ENCODE measurements at regions not wholly inside any gene's neighbourhood (a gene's known extent, or its start where the extent isn't known, plus 50 kb on each side); places are given as distances from the start of the nearest gene placed in this dataset.
"Not testable (repeated sequence)": the region's sequence is repeated elsewhere in the genome, so short reads cannot be mapped to it uniquely, and the experiment has no call there.

- no peaks in the 10 kb centered on the region for H3K36me3 Mint-ChIP-seq
- TF ChIP-seq CTCF (IDR thresholded peaks at IDR 0.05; ENCODE audit: unreplicated experiment): no peak
- H3K27ac Mint-ChIP-seq: no peak overlapping the region
- no peaks in the 10 kb centered on the region for H3K4me1 Mint-ChIP-seq
- no peak for DNase-seq (ENCODE audit: low spot score in 2 of 2, unreplicated experiment in 2 of 2)
- no peaks in the 10 kb centered on the region for H3K27me3 Mint-ChIP-seq (ENCODE audit: low read depth)
- no peak overlapping the region for H3K4me3 Mint-ChIP-seq
- H3K9me3 Mint-ChIP-seq: peaks cover 21% of the 10 kb centered on the region
Measured at GRCh38 chr3:158026236-158026635, 80.0 kb downstream of the SHOX2 start.

- peaks cover 25% of the 10 kb centered on the region for H3K9me3 Mint-ChIP-seq
- H3K36me3 Mint-ChIP-seq; DNase-seq (ENCODE audit: low spot score in 2 of 2, unreplicated experiment in 2 of 2): not testable (repeated sequence)
Measured at GRCh38 chr3:158019897-158020296, 86.3 kb downstream of the SHOX2 start.

GRCh38 chr3:158018462-158018861 lies 87.8 kb downstream of the SHOX2 start:
- H3K4me1 Mint-ChIP-seq: no peaks in the 10 kb centered on the region
- H3K27ac Mint-ChIP-seq: no peak overlapping the region
- no peak overlapping the region for H3K4me3 Mint-ChIP-seq
- no peak for DNase-seq (ENCODE audit: low spot score in 2 of 2, unreplicated experiment in 2 of 2)
- H3K9me3 Mint-ChIP-seq: peaks cover 25% of the 10 kb centered on the region
- no peaks in the 10 kb centered on the region for H3K36me3 Mint-ChIP-seq
- H3K27me3 Mint-ChIP-seq (ENCODE audit: low read depth): no peaks in the 10 kb centered on the region
- no peak for TF ChIP-seq CTCF (IDR thresholded peaks at IDR 0.05; ENCODE audit: unreplicated experiment)

More at GRCh38 chr3:158019897-158020296, 86.3 kb downstream of the SHOX2 start:
- not testable (repeated sequence) for H3K4me3 Mint-ChIP-seq; H3K27ac Mint-ChIP-seq; H3K27me3 Mint-ChIP-seq (ENCODE audit: low read depth); H3K4me1 Mint-ChIP-seq

- H3K36me3 Mint-ChIP-seq: no peaks in the 10 kb centered on the region
- no peak overlapping the region for H3K4me3 Mint-ChIP-seq
- H3K27ac Mint-ChIP-seq: no peak overlapping the region
- no peak for DNase-seq (ENCODE audit: low spot score in 2 of 2, unreplicated experiment in 2 of 2)
- TF ChIP-seq CTCF (IDR thresholded peaks at IDR 0.05; ENCODE audit: unreplicated experiment): no peak
- no peaks in the 10 kb centered on the region for H3K27me3 Mint-ChIP-seq (ENCODE audit: low read depth)
- peaks cover 39% of the 10 kb centered on the region for H3K9me3 Mint-ChIP-seq
- no peaks in the 10 kb centered on the region for H3K4me1 Mint-ChIP-seq
Measured at GRCh38 chr3:158012901-158013300, 93.3 kb downstream of the SHOX2 start.

GRCh38 chr3:158005391-158006100 lies 100.7 kb downstream of the SHOX2 start:
- Mint-ChIP-seq H3K27ac (no peak overlapping the region), H3K36me3 (no peaks in the 10 kb centered on the region), H3K4me1 (no peaks in the 10 kb centered on the region), H3K27me3 (ENCODE audit: low read depth) (no peaks in the 10 kb centered on the region), H3K9me3 (peaks cover 41% of the 10 kb centered on the region), H3K4me3 (no peak overlapping the region)
- TF ChIP-seq CTCF (IDR thresholded peaks at IDR 0.05; ENCODE audit: unreplicated experiment): no peak
- no peak for DNase-seq (ENCODE audit: low spot score in 2 of 2, unreplicated experiment in 2 of 2)

GRCh38 chr3:157999246-157999645 lies 107.0 kb downstream of the SHOX2 start:
- H3K4me3 Mint-ChIP-seq: no peak overlapping the region
- H3K9me3 Mint-ChIP-seq: peaks cover 52% of the 10 kb centered on the region
- TF ChIP-seq CTCF (IDR thresholded peaks at IDR 0.05; ENCODE audit: unreplicated experiment): no peak
- H3K4me1 Mint-ChIP-seq: no peaks in the 10 kb centered on the region
- H3K27ac Mint-ChIP-seq: no peak overlapping the region
- DNase-seq (ENCODE audit: low spot score in 2 of 2, unreplicated experiment in 2 of 2): no peak
- H3K36me3 Mint-ChIP-seq: no peaks in the 10 kb centered on the region
- H3K27me3 Mint-ChIP-seq (ENCODE audit: low read depth): no peaks in the 10 kb centered on the region

Data from mesothelial cell of epicardium (in vitro differentiated cells).